T-helper 1 cell (primary cell): ENCODE measurements at regions not wholly inside any gene's neighbourhood (a gene's known extent, or its start where the extent isn't known, plus 50 kb on each side); places are given as distances from the start of the nearest gene placed in this dataset.
A peak's percentile ranks its signal among the peaks of the same experiment; 100 is the strongest.

ENCODE experiments used
- DNase-seq, 5 donors: peaks; one replicate each; pipeline ENCODE4 v3.0.0-alpha.2; 2012 to 2020

DNA sequence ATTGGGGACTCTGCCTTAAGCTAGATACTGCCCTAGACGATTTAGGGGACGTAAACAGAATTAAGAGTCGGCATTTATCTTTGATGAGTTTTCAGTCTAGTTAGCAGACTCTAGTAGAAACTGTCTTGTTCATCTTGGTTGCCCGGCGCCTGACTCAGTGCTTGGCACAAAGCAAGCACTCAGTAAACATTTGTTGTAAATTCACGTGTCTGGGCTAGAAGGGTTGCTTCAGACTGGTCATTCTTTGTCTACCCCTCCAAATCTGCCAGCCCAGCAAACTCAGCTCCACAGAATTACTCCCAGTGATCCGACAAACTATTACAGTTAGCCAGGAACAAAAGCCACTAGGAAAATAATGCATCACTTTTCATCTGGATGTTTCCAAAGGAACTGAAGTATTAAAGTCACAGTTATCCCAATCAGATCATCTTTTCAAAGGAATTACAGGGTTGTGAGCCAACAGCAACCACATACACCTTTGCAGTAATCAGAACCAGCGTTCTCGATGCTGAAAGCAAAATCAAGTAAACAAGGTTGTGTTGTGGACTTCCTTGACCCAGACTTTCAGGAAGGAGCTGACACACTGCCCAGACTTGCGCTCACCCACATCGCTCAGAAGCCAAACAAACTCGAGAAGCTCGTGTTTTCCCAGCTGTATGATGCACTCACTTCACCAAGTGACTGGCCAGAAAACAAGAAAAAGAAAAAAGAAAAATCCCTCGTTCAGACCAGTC is 66.5 kb upstream of the GADD45A start:
- DNase-seq, result no peak

DNA sequence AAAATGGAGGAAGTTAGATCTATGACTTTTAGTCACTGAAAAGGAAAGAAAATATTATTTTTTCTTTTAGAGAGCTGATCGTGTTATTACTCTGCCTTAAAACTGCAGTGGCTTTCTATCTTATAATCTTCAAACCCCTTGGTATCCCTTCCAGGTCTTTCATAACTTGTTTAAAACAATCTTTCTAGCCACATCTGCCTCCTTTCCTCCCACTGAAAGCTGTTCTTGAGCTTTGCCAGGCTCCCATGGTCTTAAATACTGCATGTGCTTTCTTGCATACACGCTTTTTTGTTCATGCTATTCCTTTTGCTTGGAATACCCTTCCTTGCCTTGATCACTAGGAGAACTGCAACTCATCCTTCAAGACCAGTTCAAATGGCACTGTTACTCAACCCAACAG is 65.9 kb upstream of the GADD45A start:
- no peak for DNase-seq

- no peak for DNase-seq
These were observed 61.1 kb upstream of the GADD45A start for GRCh38 chr1:67623906-67624305.

GRCh38 chr1:67624680-67625079 is 60.3 kb upstream of the GADD45A start:
- DNase-seq, result no peak

DNA sequence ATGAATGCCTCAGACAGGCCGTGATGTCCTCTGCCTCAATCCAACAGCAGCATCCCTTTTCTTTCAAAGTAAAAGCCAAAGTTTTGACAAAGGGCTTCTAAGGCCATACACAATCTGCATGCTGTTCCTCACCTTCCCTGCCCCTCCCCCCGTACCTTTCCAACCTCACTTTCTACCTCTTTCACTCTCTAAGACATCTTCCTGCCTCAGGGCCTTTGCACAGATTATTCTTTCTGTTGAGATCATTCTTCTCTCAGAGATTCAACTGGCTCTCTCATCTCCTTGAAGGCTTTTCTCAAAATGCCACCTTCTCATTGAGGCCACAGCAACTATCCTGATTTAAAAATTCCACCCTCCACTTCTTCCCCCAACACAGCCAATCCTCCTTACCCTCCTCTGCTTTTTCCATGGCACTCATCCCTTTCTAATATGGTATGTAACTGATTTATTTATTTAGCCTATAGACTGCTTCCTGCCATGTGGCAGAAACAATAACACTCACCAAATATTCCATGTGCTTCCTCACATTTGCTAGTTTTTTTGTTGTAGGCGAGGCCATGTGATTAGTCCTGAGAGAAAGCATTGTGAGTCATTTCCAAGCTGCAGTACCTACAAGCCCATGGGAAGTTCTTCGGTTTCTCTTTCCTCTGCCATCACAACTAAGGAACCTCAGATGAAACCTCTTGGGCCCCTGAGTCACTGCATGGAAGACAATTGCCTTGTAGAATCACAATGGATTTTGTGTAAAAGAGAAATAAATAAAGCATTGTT is 58.7 kb upstream of the GADD45A start:
- DNase-seq, result no peak

DNA sequence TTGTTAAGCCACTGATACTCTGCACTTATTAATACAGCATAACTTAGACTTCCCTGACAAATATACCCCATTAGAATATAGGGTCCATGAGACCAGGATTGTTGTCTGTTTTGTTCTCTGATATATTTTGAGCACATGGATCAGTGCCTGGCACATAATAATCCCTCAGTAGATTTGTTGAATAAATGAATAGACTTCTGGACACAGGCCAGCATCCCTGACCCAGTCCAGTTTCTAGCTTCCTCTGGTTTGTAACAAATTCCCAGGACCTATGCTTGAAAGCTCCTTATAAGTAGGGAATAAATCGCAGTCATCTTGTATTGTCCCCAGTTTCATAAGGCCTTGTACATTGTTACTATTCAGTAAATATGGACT is 58.2 kb upstream of the GADD45A start:
- DNase-seq, result no peak

DNA sequence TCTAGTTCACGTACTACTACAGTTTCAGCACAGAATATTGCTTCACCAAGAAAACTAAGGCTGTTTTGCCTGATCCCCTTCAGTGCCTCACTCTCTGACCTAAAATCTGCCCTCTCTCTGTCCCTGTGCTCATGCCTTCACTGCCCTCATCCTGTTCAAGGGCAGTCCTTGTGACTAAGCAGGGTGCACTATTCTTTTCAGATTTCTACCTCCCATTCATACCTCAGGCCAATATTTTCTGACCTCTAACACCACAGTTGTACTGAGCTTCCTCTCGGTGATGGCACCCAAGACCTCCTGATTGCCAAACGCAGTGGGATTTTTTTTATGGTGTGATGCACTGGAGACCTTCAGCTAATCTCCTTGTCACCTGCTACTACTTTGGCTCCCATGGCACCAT is 57.7 kb upstream of the GADD45A start:
- DNase-seq, result no peak

DNA sequence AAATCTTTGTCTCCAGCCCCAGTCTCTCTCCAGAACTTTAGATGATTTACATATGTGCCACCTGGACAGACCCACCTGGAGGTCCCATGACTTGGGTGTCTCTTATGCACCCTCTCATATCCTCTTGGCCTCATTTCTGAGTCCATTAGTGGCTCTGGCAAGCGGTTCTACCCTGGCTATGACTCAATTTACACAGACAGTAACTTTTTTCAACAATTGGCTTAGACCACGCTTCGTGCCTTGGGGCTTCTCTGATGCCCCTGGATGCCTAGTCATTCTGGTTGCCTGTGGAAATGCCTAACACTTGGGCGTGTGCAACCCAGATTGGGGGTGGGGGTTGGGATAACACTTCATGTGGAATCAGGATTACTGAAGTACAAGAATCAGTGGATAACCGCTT is 57.1 kb upstream of the GADD45A start:
- DNase-seq, result no peak

GRCh38 chr1:67629370-67630075 is 55.5 kb upstream of the GADD45A start:
- DNase-seq, result peak in 1 of 5 donors; percentile 13

DNA sequence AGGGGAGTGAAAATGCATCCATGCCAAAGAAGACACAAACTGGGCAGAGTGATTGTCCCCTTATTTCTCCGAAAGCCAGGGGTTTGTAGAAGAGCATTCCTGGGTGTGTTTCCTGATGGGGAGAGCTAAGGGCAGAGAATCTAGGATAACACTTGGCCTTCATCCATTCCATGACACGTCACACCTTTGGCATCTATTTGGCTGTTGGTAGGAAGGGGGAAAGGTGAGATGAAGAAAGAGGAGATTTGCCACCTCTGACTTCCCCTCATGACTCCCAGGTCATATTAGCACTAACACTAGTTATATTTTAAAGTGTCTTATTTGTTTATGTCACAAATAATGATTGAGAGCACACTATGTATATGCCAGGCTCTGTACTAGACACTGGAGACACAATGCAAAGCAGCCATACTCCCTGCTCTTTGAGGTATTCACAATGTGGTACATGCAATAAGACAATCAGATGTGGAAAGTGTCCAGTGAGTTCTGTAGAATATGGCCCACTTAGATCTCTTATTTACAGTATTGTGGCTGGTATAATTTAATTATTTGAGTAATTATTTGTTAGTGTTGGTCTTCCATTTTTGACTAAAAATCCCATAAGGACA is 54.5 kb upstream of the GADD45A start:
- DNase-seq, result no peak

- no peak for DNase-seq
These were observed 52.6 kb upstream of the GADD45A start for GRCh38 chr1:67632356-67632755.

DNA sequence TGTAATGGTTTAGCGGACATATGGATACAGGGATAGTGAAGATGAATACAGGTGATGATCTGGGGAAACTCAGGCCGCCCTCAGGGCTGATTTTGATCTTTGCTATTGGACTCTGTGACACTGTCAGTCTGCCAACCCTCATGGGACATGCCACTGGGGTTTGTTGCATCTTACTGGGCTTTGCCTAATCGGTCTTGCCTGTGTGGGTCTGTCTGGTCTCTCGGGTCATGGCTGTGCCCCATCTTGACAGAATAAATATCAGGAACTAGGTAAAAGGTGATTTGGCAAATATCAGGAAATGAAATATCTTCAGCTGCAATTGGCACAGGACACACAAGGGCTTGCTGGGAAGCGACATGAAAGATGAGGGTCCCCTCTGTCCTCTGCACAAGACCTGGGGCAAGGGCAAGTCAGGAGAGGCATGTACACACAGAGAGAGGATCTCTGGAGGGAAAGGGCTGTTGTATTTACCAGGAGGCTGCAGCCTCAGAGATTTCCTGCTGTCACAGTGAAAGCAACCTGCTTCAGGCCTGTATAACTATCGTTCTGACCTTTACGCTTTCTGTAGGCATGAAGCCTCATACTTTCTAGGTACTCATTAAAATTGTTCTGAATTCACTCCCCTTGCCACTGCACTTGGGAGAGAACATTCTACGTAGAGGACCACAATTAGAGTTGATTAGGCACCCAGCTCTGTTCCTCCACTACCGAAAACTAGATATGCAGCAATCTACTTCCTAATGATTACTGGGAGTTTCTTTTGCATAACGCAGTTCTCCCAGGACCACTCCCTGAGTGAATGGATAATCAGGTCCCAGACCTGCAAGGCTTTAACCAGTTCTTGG is 52.0 kb upstream of the GADD45A start:
- DNase-seq, result no peak

GRCh38 chr1:67634396-67634935 is 50.5 kb upstream of the GADD45A start:
- no peak for DNase-seq

- DNase-seq, result no peak
These were observed 49.8 kb upstream of the GADD45A start for GRCh38 chr1:67635055-67635809.
